GM23338 (cell line): ENCODE measurements at regions not wholly inside any gene's neighbourhood (a gene's known extent, or its start where the extent isn't known, plus 50 kb on each side); places are given as distances from the start of the nearest gene placed in this dataset.

Experiments used
- CREB1 ChIP-seq: fragments of 250-450 bp; sonication (Bioruptor Pico); IDR thresholded peaks from 2 replicates; pipeline ENCODE4 v1.5.0; 2020; ENCODE audit warnings: low read depth, mild to moderate bottlenecking, moderate library complexity
- CTCF ChIP-seq, 2 experiments: fragments of 200-600 bp in 1 of 2; sonication (generic) in 1 of 2; conservative IDR thresholded peaks; 2 replicates each; pipeline versions ENCODE4 v1.5.1 to v1.6.1; 2016 to 2017; ENCODE audit warnings: antibody characterized with exemption in 2 of 2, low read depth in 2 of 2, mild to moderate bottlenecking in 2 of 2, moderate library complexity in 1 of 2
- ETS1 ChIP-seq: IDR thresholded peaks from 2 replicates; pipeline ENCODE4 v1.6.1; 2016; ENCODE audit warnings: antibody characterized with exemption
- EZH2 ChIP-seq: fragments of 200-600 bp; sonication (generic); IDR thresholded peaks from one replicate; pipeline ENCODE4 v1.8.0; 2017; ENCODE audit warnings: antibody characterized with exemption, mild to moderate bottlenecking, low read depth; ENCODE audit not compliant: unreplicated experiment
- EZH2phosphoT487 ChIP-seq: fragments of 200-600 bp; sonication (generic); IDR thresholded peaks from one replicate; pipeline ENCODE4 v1.8.1; 2018; ENCODE audit warnings: antibody characterized with exemption; ENCODE audit not compliant: unreplicated experiment
- JUNB ChIP-seq: IDR thresholded peaks from one replicate; pipeline ENCODE4 v1.6.1; 2016; ENCODE audit warnings: antibody characterized with exemption; ENCODE audit not compliant: unreplicated experiment
- POLR2AphosphoS5 ChIP-seq: IDR thresholded peaks from 2 replicates; pipeline ENCODE4 v1.6.1; 2016; ENCODE audit warnings: antibody characterized with exemption, low read depth
- REST ChIP-seq: IDR thresholded peaks from one replicate; pipeline ENCODE4 v1.6.1; 2018; ENCODE audit warnings: antibody characterized with exemption; ENCODE audit not compliant: unreplicated experiment
- STAT1 ChIP-seq: IDR thresholded peaks from one replicate; pipeline ENCODE4 v1.6.1; 2016; ENCODE audit warnings: antibody characterized with exemption; ENCODE audit not compliant: unreplicated experiment
- ZNF114 ChIP-seq: fragments of 250-450 bp; sonication (Bioruptor Pico); IDR thresholded peaks from 2 replicates; pipeline ENCODE4 v1.5.0; 2020; ENCODE audit warnings: mild to moderate bottlenecking, moderate library complexity
- ZNF331 ChIP-seq: fragments of 250-450 bp; sonication (Bioruptor Pico); IDR thresholded peaks from 2 replicates; pipeline ENCODE4 v1.5.0; 2020; ENCODE audit warnings: low read depth, mild to moderate bottlenecking, moderate library complexity

- no peak for TF ChIP-seq CTCF (conservative IDR thresholded peaks at IDR 0.05; ENCODE audit: low read depth in 2 of 2)
- no peak for TF ChIP-seq POLR2AphosphoS5
- TF ChIP-seq EZH2phosphoT487 = no peak
- TF ChIP-seq REST = no peak
- no peak for TF ChIP-seq EZH2
- TF ChIP-seq STAT1 = no peak
- no peak for TF ChIP-seq JUNB
- TF ChIP-seq ETS1 = no peak
- TF ChIP-seq ZNF331 (CRISPR knock-in tag) = no peak
- TF ChIP-seq CREB1 (CRISPR knock-in tag) = no peak
- TF ChIP-seq ZNF114 = no peak
Observed at GRCh38 chr3:40602778-40603385, 78.1 kb downstream of the ZNF621 start.
